ENCODE measurements at regions not wholly inside any gene's neighbourhood (a gene's known extent, or its start where the extent isn't known, plus 50 kb on each side); places are given as distances from the start of the nearest gene placed in this dataset.

- no peaks in the 10 kb centered on the region for H3K27me3 ChIP-seq (ENCODE audit: control insufficient read depth in 1 of 2, insufficient read depth in 2 of 2, low read length in 2 of 2)
- Mint-ChIP-seq H3K4me3 (no peak overlapping the region), H3K27ac (no peak overlapping the region), H3K27me3 (peaks cover 5% of the 10 kb centered on the region), H3K9me3 (no peaks in the 10 kb centered on the region), H3K4me1 (ENCODE audit: low read depth) (no peaks in the 10 kb centered on the region), H3K36me3 (ENCODE audit: low read depth) (no peaks in the 10 kb centered on the region)
- ATAC-seq (ENCODE audit: poor library complexity) (no peak), DNase-seq (no peak)
- H3K4me3 ChIP-seq (ENCODE audit: low read length): no peak overlapping the region
- H3K27ac ChIP-seq (ENCODE audit: low read depth in 1 of 2, low read length in 2 of 2): no peak overlapping the region
- ChIA-PET POLR2A (no interaction called here), CTCF (interaction anchor here (0.7 kb wide), 1 partner anchor 91 kb away, joined by 3 read pairs; no protein-coding TSS in a partner anchor)
- TF ChIP-seq CTCF (IDR thresholded peaks at IDR 0.05): no peak
- no peaks in the 10 kb centered on the region for H3K9me3 ChIP-seq (ENCODE audit: control insufficient read depth in 1 of 2, insufficient read depth in 1 of 2, low read length in 2 of 2)
- intact Hi-C loops (cut with DNase I, micrococcal nuclease): no loop called here
- no peaks in the 10 kb centered on the region for H3K4me1 ChIP-seq (ENCODE audit: insufficient read depth, low read length)
- H3K36me3 ChIP-seq (ENCODE audit: insufficient read depth, low read length): no peaks in the 10 kb centered on the region
Measured at GRCh38 chr6:3569816-3570215, 113.0 kb upstream of the SLC22A23 start.

- peaks cover 5% of the 10 kb centered on the region for H3K27me3 Mint-ChIP-seq
- intact Hi-C loops (cut with DNase I, micrococcal nuclease): no loop called here
- CTCF ChIA-PET: no interaction called here
- no peaks in the 10 kb centered on the region for H3K36me3 Mint-ChIP-seq (ENCODE audit: low read depth)
- Histone ChIP-seq H3K27ac (ENCODE audit: low read depth in 1 of 2, low read length in 2 of 2) (no peak overlapping the region), H3K4me1 (ENCODE audit: insufficient read depth, low read length) (no peaks in the 10 kb centered on the region), H3K4me3 (ENCODE audit: low read length) (no peak overlapping the region), H3K36me3 (ENCODE audit: insufficient read depth, low read length) (no peaks in the 10 kb centered on the region), H3K27me3 (ENCODE audit: control insufficient read depth in 1 of 2, insufficient read depth in 2 of 2, low read length in 2 of 2) (no peaks in the 10 kb centered on the region), H3K9me3 (ENCODE audit: control insufficient read depth in 1 of 2, insufficient read depth in 1 of 2, low read length in 2 of 2) (no peaks in the 10 kb centered on the region)
- H3K4me1 Mint-ChIP-seq (ENCODE audit: low read depth): no peaks in the 10 kb centered on the region
- no peak overlapping the region for H3K27ac Mint-ChIP-seq
- no peak overlapping the region for H3K4me3 Mint-ChIP-seq
- DNase-seq (no peak), ATAC-seq (ENCODE audit: poor library complexity) (no peak)
- POLR2A ChIA-PET: no interaction called here
- no peaks in the 10 kb centered on the region for H3K9me3 Mint-ChIP-seq
- no peak for TF ChIP-seq CTCF (IDR thresholded peaks at IDR 0.05)
Measured at GRCh38 chr6:3568396-3569082, 111.7 kb upstream of the SLC22A23 start.

- ChIA-PET CTCF (no interaction called here), POLR2A (no interaction called here)
- Histone ChIP-seq H3K36me3 (ENCODE audit: insufficient read depth, low read length) (no peaks in the 10 kb centered on the region), H3K27ac (ENCODE audit: low read depth in 1 of 2, low read length in 2 of 2) (no peak overlapping the region), H3K27me3 (ENCODE audit: control insufficient read depth in 1 of 2, insufficient read depth in 2 of 2, low read length in 2 of 2) (no peaks in the 10 kb centered on the region), H3K9me3 (ENCODE audit: control insufficient read depth in 1 of 2, insufficient read depth in 1 of 2, low read length in 2 of 2) (no peaks in the 10 kb centered on the region), H3K4me1 (ENCODE audit: insufficient read depth, low read length) (no peaks in the 10 kb centered on the region), H3K4me3 (ENCODE audit: low read length) (no peak overlapping the region)
- Mint-ChIP-seq H3K4me1 (ENCODE audit: low read depth) (no peaks in the 10 kb centered on the region), H3K27ac (no peak overlapping the region), H3K27me3 (peaks cover 5% of the 10 kb centered on the region), H3K9me3 (no peaks in the 10 kb centered on the region), H3K36me3 (ENCODE audit: low read depth) (no peaks in the 10 kb centered on the region), H3K4me3 (no peak overlapping the region)
- intact Hi-C loops (cut with DNase I, micrococcal nuclease): no loop called here
- DNase-seq: no peak
- TF ChIP-seq CTCF (IDR thresholded peaks at IDR 0.05): no peak
- ATAC-seq (ENCODE audit: poor library complexity): no peak
Measured at GRCh38 chr6:3566812-3567211, 110.0 kb upstream of the SLC22A23 start.
